ENCODE measurements at regions not wholly inside any gene's neighbourhood (a gene's known extent, or its start where the extent isn't known, plus 50 kb on each side); places are given as distances from the start of the nearest gene placed in this dataset.
"Not testable (repeated sequence)": the region's sequence is repeated elsewhere in the genome, so short reads cannot be mapped to it uniquely, and the experiment has no call there.

DNA sequence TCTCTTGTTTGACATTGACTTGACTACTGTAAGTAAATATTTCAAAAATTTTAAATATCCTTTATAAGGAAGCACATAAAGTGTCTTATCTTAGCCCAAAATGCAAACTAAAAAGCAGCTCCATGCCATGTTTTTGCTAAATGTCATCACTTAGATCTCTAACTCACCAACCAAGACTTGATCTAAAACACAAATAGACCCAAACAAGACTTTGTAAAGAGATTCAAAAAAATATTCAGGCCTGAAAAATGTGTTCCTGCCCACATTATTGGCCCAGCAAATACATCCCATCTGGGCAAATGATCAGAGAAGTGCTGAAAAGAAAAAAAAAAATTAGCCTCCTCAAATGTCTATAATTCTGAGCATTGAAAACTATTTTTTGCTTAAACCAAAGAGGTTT is 187.6 kb downstream of the MREG start:
- no peak for DNase-seq (ENCODE audit: low read depth, low spot score)
- TF ChIP-seq EZH2 (IDR thresholded peaks at IDR 0.05), result no peak
- no peak for TF ChIP-seq POLR2AphosphoS5 (IDR thresholded peaks at IDR 0.05; ENCODE audit: borderline replicate concordance, low read depth, low read length)
- TF ChIP-seq FOXP2 (optimal IDR thresholded peaks at IDR 0.05; ENCODE audit: control extremely low read depth, extremely low read length, insufficient read depth), result no peak
- peak overlapping the region; percentile 76 for H3K27ac ChIP-seq
- H3K9me3 ChIP-seq (ENCODE audit: low read depth, low read length), result no peaks in the 10 kb centered on the region
- no peak overlapping the region for H3K4me3 ChIP-seq
- H3K36me3 ChIP-seq (ENCODE audit: insufficient read depth, low read length), result no peaks in the 10 kb centered on the region
- no peak overlapping the region for H3K9ac ChIP-seq (ENCODE audit: insufficient read length)

DNA sequence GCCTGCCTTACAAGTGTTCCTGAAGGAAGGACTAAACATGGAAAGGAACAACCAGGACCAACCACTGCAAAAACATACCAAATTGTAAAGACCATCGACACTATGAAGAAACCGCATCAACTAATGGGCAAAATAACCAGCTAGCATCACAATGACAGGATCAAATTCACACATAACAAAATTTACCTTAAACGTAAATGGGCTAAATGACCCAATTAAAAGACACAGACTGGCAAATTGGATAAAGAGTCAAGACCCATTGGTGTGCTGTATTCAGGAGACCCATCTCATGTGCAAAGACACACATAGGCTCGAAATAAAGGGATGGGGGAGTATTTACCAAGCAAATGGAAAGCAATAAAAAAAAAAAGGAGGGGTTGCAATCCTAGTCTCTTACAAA is 192.1 kb downstream of the MREG start:
- H3K36me3 ChIP-seq (ENCODE audit: insufficient read depth, low read length); DNase-seq (ENCODE audit: low read depth, low spot score); H3K9ac ChIP-seq (ENCODE audit: insufficient read length); H3K4me3 ChIP-seq; H3K27ac ChIP-seq; H3K9me3 ChIP-seq (ENCODE audit: low read depth, low read length): not testable (repeated sequence)

DNA sequence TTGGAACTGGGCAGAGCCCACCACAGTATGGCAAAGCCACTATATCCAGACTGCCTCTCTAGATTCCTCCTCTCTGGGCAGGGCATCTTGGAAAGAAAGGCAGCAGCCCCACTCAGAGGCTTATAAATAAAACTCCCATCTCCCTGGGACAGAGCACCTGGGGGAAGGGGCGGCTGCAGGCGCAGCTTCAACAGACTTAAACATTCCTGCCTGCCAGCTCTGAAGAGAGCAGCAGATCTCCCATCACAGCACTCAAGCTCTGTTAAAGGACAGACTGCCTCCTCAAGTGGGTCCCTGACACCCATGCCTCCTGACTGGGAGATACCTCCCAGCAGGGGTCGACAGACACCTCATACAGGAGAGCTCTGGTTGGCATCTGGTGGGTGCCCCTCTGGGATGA is 193.6 kb downstream of the MREG start:
- DNase-seq (ENCODE audit: low read depth, low spot score); H3K4me3 ChIP-seq; H3K27ac ChIP-seq; H3K36me3 ChIP-seq (ENCODE audit: insufficient read depth, low read length); H3K9ac ChIP-seq (ENCODE audit: insufficient read length); H3K9me3 ChIP-seq (ENCODE audit: low read depth, low read length): not testable (repeated sequence)

DNA sequence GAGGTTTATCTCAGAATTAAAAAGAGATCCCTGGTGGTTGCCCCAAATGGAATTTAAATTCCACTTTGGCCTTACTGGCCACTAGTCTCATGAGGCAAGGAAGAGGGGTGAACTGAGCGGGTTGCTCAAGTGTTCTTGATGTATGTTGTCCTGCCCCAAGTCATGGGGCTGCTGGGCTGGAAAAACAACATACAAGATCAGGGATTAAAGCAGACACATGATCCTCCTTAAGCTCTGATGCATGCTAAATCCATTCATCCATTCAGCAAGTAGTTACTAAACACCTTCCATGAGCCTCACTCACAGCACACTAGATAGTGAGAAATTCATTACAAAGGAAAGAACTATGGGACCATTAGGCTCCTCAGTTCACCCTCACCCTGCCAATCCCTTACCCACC is 196.3 kb downstream of the MREG start:
- Histone ChIP-seq H3K9ac (ENCODE audit: insufficient read length) (no peak overlapping the region), H3K27ac (no peak overlapping the region), H3K9me3 (ENCODE audit: low read depth, low read length) (no peaks in the 10 kb centered on the region), H3K4me3 (no peak overlapping the region), H3K36me3 (ENCODE audit: insufficient read depth, low read length) (no peaks in the 10 kb centered on the region)
- DNase-seq (ENCODE audit: low read depth, low spot score), result no peak
- no peak for TF ChIP-seq FOXP2 (optimal IDR thresholded peaks at IDR 0.05; ENCODE audit: control extremely low read depth, extremely low read length, insufficient read depth)
- TF ChIP-seq EZH2 (IDR thresholded peaks at IDR 0.05), result no peak
- TF ChIP-seq POLR2AphosphoS5 (IDR thresholded peaks at IDR 0.05; ENCODE audit: borderline replicate concordance, low read depth, low read length), result no peak

DNA sequence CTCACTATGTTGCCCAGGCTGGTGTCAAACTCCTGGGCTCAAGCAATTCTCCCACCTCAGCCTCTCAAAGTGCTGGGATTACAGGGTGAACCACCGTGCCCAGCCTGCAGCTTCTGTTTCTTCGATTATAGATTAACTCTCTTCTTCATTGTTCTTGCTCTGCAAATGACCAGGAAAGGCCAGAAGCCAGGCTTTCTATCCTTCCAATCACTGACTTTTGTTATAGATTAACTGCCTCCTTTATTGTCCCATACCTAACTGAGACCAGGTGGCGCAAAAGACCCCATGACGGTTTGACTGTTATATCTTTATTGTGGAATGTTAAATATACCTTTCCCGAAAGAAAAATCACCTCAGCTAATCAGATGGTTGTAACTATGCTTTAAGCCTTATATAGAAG is 196.9 kb downstream of the MREG start:
- H3K9me3 ChIP-seq (ENCODE audit: low read depth, low read length), result no peaks in the 10 kb centered on the region
- H3K9ac ChIP-seq (ENCODE audit: insufficient read length), result no peak overlapping the region
- TF ChIP-seq POLR2AphosphoS5 (IDR thresholded peaks at IDR 0.05; ENCODE audit: borderline replicate concordance, low read depth, low read length), result no peak
- TF ChIP-seq FOXP2 (optimal IDR thresholded peaks at IDR 0.05; ENCODE audit: control extremely low read depth, extremely low read length, insufficient read depth), result no peak
- TF ChIP-seq EZH2 (IDR thresholded peaks at IDR 0.05), result no peak
- H3K36me3 ChIP-seq (ENCODE audit: insufficient read depth, low read length), result no peaks in the 10 kb centered on the region
- no peak overlapping the region for H3K4me3 ChIP-seq
- DNase-seq (ENCODE audit: low read depth, low spot score), result no peak
- no peak overlapping the region for H3K27ac ChIP-seq

DNA sequence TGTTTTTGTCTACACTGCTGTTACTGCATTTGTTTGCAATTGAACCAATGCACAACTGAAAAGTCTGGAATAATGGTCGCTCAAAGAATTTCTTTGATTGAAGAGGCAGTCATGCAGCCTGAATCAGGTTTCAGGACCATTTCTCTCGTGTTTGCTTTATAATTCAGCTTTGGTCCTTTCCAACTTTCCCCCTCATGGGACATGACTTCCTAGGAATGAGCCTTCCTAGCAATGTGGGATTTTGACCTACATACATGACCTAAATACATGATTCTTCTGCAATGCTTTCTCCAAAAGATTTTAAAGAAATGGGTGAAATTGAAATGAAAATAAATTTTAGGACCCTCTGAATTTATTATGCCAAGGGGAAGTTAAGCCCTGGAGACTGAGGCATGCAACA is 197.4 kb downstream of the MREG start:
- TF ChIP-seq FOXP2 (optimal IDR thresholded peaks at IDR 0.05; ENCODE audit: control extremely low read depth, extremely low read length, insufficient read depth) (no peak), EZH2 (IDR thresholded peaks at IDR 0.05) (no peak)

DNA sequence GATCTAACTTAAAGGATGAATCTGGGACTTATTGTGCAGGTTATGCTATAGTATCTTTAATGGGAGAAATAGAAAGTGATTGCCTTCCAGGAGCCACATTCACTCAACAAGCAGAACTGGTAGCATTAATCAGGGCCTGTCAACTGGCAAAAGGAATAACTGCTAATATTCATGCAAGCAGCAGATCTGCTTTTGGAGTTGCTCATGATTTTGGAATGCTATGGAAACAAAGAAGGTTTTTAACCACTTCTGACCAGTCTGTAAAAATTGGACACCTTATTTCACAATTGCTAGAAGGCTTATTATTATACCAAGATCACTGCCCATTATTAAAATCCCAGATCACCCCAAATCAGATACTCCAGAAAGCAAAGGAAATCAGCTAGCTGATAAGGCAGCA is 200.4 kb downstream of the MREG start:
- Histone ChIP-seq H3K27ac (no peak overlapping the region), H3K9me3 (ENCODE audit: low read depth, low read length) (no peaks in the 10 kb centered on the region), H3K4me3 (no peak overlapping the region), H3K36me3 (ENCODE audit: insufficient read depth, low read length) (no peaks in the 10 kb centered on the region), H3K9ac (ENCODE audit: insufficient read length) (no peak overlapping the region)
- DNase-seq (ENCODE audit: low read depth, low spot score), result no peak
- TF ChIP-seq POLR2AphosphoS5 (IDR thresholded peaks at IDR 0.05; ENCODE audit: borderline replicate concordance, low read depth, low read length), result no peak
- TF ChIP-seq FOXP2 (optimal IDR thresholded peaks at IDR 0.05; ENCODE audit: control extremely low read depth, extremely low read length, insufficient read depth), result no peak
- no peak for TF ChIP-seq EZH2 (IDR thresholded peaks at IDR 0.05)

More for the DNA sequence above, 197.4 kb downstream of the MREG start:
- Histone ChIP-seq H3K27ac (no peak overlapping the region), H3K4me3 (no peak overlapping the region), H3K36me3 (ENCODE audit: insufficient read depth, low read length) (no peaks in the 10 kb centered on the region), H3K9me3 (ENCODE audit: low read depth, low read length) (no peaks in the 10 kb centered on the region), H3K9ac (ENCODE audit: insufficient read length) (no peak overlapping the region)
- no peak for DNase-seq (ENCODE audit: low read depth, low spot score)

DNA sequence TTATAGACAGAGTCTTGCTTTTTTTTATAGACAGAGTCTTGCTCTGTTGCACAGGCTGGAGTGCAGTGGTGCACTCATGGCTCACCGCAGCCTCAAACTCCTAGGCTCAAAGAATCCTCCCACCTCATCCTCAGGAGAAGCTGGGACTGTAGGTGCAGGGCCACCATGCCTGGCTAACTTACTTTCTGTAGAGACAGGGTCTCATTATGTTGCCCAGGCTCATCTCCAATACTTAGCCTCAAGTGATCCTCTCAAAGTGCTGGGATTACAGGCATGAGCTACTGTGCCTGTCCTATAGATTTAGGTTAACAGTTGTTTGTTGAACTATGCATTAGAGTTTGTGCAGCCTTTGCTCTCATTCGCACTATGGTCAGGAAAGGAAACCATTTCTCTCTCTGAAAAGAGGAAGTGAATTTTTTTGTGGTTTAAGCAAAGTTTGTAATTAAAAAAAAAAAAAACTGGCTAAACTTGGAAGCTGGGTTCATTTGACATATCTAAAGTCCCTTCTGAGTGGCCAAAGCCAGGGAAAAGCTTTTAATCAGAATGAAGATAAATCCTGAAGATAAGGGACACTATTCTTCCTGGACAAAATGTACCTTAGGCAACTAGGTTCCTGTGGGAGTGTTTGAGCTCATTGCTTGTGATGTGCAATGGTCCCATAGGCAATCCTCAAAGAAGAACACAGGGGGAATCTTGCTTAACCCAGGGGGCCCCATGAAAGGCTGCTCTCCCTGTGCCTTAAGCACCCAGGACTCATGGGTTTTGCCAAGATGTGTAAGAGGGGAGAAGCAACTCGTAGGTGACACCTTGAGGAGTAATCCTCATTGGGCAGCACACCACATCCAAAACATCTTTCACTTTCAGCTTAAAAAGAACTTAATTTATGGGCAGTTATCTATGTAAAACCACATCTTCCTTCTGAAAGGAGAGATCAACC is 201.7 kb downstream of the MREG start:
- no peak for DNase-seq (ENCODE audit: low read depth, low spot score)
- H3K9ac ChIP-seq (ENCODE audit: insufficient read length), result no peak overlapping the region
- no peak overlapping the region for H3K4me3 ChIP-seq
- TF ChIP-seq EZH2 (IDR thresholded peaks at IDR 0.05), result no peak
- TF ChIP-seq POLR2AphosphoS5 (IDR thresholded peaks at IDR 0.05; ENCODE audit: borderline replicate concordance, low read depth, low read length), result no peak
- TF ChIP-seq FOXP2 (optimal IDR thresholded peaks at IDR 0.05; ENCODE audit: control extremely low read depth, extremely low read length, insufficient read depth), result no peak
- no peak overlapping the region for H3K27ac ChIP-seq
- no peaks in the 10 kb centered on the region for H3K36me3 ChIP-seq (ENCODE audit: insufficient read depth, low read length)
- H3K9me3 ChIP-seq (ENCODE audit: low read depth, low read length), result no peaks in the 10 kb centered on the region

DNA sequence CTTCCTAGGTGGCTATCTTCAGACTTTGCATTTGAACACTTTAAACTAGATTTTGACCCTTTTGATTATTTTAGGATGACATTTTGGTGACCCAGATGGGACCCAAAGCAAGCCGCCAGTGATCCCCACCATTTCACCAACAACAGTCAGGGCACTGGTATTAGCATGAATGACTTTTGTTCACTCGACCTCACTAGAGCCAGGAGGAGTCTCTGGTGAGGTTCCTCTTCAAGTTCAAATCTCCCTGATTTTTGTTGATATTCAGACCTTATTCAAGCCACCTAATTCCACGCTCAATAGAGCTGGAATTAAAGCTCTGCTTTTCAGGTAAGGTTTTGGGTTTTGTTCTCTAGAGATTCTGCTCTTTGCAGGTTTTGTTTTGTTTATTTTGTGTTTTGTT is 202.3 kb downstream of the MREG start:
- H3K36me3 ChIP-seq (ENCODE audit: insufficient read depth, low read length), result no peaks in the 10 kb centered on the region
- H3K9me3 ChIP-seq (ENCODE audit: low read depth, low read length), result no peaks in the 10 kb centered on the region
- TF ChIP-seq EZH2 (IDR thresholded peaks at IDR 0.05), result no peak
- TF ChIP-seq FOXP2 (optimal IDR thresholded peaks at IDR 0.05; ENCODE audit: control extremely low read depth, extremely low read length, insufficient read depth), result no peak
- no peak for TF ChIP-seq POLR2AphosphoS5 (IDR thresholded peaks at IDR 0.05; ENCODE audit: borderline replicate concordance, low read depth, low read length)
- no peak overlapping the region for H3K4me3 ChIP-seq
- no peak overlapping the region for H3K27ac ChIP-seq
- DNase-seq (ENCODE audit: low read depth, low spot score), result no peak
- H3K9ac ChIP-seq (ENCODE audit: insufficient read length), result no peak overlapping the region
